ENCODE measurements at regions not wholly inside any gene's neighbourhood (a gene's known extent, or its start where the extent isn't known, plus 50 kb on each side); places are given as distances from the start of the nearest gene placed in this dataset.

DNA sequence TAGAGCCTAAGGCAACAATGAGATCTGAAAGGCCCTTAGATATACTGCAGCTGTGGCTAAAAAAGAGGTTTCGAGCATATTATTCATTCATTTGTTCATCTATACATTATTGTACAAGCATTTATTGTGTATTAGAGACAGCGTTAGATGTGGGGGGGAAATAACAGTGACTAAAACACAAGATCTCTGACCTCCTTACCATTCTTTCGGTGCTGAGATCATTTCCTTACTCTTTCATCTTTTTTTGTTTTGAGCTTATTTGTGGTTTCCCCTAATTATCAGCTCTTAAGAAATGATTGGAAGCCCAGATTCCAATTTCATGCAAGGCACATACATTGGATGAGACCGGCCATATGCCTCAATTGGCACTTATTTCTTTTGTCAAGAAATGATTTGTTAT, 113.2 kb downstream of the SEC61B start:
- DNase-seq = no peak

- no peak for DNase-seq
These were observed 113.9 kb downstream of the SEC61B start for GRCh38 chr9:99336005-99336404.

DNA sequence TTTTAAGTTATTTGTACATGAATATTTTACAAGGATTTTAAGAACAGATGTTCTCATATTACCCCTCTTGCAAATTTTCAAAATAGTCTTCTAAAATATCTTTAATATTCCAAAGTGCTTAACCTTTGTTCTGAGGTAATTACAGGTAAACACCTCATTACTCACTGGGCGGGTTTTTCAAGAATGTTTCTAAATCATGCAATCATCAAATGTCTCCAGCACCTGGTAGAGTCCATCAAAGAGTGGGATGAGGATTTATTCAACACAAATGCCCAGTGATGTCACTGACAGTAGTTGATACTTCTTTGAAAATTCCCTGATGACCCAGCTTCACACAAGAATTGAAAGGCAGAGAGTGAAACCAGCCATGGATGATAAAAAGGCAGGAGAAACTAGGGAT, 114.4 kb downstream of the SEC61B start:
- DNase-seq = no peak

DNA sequence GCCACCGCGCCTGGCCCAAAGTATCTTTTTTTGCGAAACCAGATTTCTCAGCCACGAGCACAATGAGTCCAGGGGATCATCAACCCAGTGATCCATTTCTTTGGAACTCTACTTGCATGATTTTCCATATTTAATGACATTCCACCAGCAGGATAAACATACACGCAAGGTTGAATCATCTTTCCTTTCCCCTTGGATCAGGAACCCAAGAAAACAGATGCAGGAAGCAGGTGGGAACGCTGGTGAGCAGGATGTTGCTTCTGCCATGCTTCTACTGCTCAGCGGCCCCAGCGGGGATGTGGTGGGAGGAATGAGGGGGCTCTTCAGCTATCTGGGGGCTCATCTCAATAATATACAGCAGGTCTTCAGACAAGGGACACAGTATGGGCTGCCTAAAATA, 118.2 kb downstream of the SEC61B start:
- no peak for DNase-seq

- no peak for DNase-seq
These were observed 119.6 kb downstream of the SEC61B start for GRCh38 chr9:99341686-99342085.

DNA sequence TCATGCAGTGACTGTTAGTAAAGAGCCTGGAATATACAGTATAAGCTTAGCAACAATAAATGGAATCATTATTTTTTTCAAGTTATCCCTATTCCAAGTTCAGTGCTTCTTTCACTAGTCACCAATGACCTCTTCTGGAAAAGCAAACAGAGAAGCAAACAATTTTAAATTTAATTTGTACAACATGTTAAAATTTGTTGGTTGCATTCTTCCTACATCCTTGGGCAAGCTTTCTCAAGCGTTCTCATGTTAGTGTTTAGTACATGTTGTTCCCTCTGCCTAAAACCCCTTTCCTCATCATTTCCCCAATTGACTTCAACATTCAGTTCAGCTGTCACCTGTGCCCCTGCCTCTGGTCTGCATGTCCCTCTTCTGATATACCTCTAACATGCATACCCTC, 123.4 kb downstream of the SEC61B start:
- no peak for DNase-seq

- no peak for DNase-seq
These were observed 123.9 kb downstream of the SEC61B start for GRCh38 chr9:99345942-99346341.

GRCh38 chr9:99347568-99347967, 125.5 kb downstream of the SEC61B start:
- DNase-seq = no peak

GRCh38 chr9:99348289-99348688, 126.2 kb downstream of the SEC61B start:
- no peak for DNase-seq

GRCh38 chr9:99349870-99350269, 127.8 kb downstream of the SEC61B start:
- no peak for DNase-seq

GRCh38 chr9:99350461-99350860, 128.4 kb downstream of the SEC61B start:
- no peak for DNase-seq

- no peak for DNase-seq
These were observed 129.6 kb downstream of the SEC61B start for GRCh38 chr9:99351647-99352046.

GRCh38 chr9:99352826-99353225, 130.7 kb downstream of the SEC61B start:
- DNase-seq = no peak

DNA sequence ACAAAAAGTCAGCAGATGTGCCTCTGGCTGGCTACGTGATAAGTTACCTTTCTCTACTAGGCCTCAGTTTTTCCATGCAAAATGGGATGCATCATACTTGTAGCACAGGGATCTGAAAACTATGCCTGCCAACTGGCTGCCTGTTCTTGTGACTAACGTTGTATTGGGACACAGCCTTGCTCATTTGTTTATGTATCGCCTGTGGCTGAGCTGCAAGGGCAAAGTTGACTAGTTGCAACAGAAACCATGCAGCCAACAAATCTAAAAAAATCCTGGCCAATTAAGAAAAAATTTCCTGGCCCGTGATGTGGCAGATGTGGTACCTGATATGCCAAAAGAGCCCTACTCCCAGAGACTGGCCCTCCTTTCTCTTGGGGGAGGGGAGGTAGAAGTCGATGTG, 131.3 kb downstream of the SEC61B start:
- DNase-seq = no peak

DNA sequence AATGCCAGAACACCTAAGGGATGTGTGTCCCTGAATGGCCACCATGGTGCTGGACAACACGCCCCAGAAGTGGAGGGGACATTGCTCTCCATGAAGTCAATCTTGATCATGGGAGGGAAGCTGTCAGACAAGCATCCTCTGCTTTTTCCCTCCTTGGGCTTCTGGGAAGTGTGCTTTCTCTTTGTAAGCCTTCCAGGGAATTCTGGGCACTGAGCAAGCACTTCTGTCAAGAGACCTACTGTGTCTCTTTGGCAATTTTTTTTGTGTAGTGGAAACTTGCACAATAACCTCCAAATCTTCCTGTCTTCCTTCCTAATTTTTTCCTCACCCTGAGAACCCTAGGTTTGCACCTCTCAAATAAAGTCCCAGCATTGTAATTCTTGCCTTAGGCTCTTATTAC, 132.0 kb downstream of the SEC61B start:
- DNase-seq = no peak

DNA sequence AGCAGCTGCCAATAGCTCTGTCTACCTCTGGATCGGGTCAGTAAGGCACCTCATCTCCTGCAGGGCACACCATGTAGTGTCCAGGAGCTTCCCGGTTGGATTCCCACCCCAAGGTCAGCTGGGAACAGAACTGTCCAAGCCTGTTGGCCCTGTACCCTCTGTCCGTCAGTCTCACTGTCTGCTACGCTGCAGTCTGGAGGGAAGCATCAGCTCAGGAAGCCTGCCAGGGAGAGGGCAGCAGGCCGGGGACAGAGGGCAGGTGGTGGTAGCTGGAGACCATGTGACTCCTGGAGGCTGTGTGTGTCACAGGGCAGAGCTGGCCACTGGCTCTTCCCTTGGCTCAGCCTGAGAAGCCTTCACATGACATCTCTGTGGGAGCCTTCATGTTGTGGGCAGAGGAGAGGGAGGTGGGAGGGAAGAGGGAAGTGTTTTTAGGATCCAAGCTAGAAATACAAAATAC, 134.5 kb downstream of the SEC61B start:
- DNase-seq = no peak

- no peak for DNase-seq
These were observed 135.5 kb downstream of the SEC61B start for GRCh38 chr9:99357575-99357974.

GRCh38 chr9:99358668-99359067, 136.6 kb downstream of the SEC61B start:
- DNase-seq = no peak

DNA sequence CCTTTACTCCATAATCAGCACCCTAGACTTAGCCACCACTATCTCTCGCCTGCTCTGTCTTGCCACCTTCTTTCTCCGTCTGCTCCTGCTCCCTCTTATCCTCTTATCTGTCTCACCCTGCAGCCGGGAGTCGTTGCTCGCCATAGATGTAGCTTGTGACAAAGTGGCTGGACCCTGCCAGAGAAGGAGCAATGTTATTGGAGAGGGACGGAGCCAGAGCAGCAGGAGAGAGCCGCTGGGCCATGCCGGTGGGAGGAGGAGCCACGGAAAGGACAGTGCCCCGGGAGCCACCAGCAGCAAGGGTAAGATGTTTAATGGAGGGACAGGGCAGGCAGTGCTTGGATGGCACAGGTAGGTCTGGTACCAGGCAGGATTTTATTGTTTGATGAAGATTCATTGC, 137.3 kb downstream of the SEC61B start:
- DNase-seq = no peak

- DNase-seq = no peak
These were observed 137.9 kb downstream of the SEC61B start for GRCh38 chr9:99360026-99360425.

DNA sequence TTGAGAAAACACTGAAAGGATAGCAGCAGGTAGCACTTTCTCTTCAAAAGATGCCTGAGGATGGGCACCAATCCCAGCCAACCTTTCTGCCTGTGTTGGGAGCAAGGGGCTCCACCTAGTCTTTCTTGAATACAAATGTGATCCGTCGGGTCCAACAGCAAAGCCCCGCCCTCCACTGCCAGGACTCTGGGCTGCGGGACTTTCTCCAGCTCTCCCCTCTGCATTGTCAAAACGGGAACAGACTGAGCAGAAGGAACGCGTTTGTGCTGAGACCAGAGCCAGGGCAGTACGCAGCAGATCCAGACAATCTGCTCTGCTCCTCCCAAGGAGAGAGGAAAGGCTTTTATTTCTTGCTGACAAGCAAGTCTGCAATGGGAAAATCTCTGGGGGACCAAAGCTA, 139.7 kb downstream of the SEC61B start:
- no peak for DNase-seq

- no peak for DNase-seq
These were observed 140.2 kb downstream of the SEC61B start for GRCh38 chr9:99362321-99362720.

GRCh38 chr9:99363509-99363908, 141.4 kb downstream of the SEC61B start:
- DNase-seq = no peak

- DNase-seq = no peak
These were observed 143.3 kb downstream of the SEC61B start for GRCh38 chr9:99365233-99365980.

DNA sequence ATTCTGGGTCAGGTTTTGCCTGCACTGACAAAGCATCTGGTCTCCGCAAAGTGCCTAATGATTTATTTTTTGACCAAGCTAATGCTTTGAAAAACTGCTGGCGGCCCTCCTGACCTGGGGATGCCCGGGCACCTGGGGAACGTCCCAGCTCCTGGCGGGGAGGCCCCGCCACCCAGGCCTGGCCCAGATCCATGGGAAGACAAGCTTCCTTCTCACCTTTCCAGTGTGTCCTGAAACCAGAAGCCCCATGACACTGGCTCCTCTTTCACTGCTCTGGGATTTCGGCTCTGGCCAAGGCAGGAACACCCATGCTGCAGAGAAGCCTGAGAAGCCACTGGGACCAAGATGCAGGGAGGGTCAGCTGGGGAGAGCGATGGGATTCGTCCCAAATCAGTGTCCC, 144.1 kb downstream of the SEC61B start:
- DNase-seq = no peak
